IMR-90 (cell line): ENCODE measurements at regions not wholly inside any gene's neighbourhood (a gene's known extent, or its start where the extent isn't known, plus 50 kb on each side); places are given as distances from the start of the nearest gene placed in this dataset.

ENCODE experiments used
- CEBPB ChIP-seq: IDR thresholded peaks from 2 replicates; pipeline ENCODE4 v1.6.1; 2012; ENCODE audit warnings: low read depth, low read length, improper control_type of control experiment
- CHD1 ChIP-seq: IDR thresholded peaks from 2 replicates; pipeline ENCODE4 v1.6.1; 2012; ENCODE audit warnings: low read depth, low read length, improper control_type of control experiment
- CTCF ChIP-seq: conservative IDR thresholded peaks from 2 replicates; pipeline ENCODE4 v1.5.1; 2012; ENCODE audit warnings: mild to moderate bottlenecking, low read depth, low read length, improper control_type of control experiment
- MAZ ChIP-seq: IDR thresholded peaks from 2 replicates; pipeline ENCODE4 v1.6.1; 2012; ENCODE audit warnings: low read depth, mild to moderate bottlenecking, low read length, improper control_type of control experiment, moderate library complexity, borderline replicate concordance
- POLR2A ChIP-seq: IDR thresholded peaks from 2 replicates; pipeline ENCODE4 v1.6.1; 2012; ENCODE audit warnings: mild to moderate bottlenecking, low read depth, low read length
- RAD21 ChIP-seq: IDR thresholded peaks from 2 replicates; pipeline ENCODE4 v1.6.1; 2012; ENCODE audit warnings: low read length, improper control_type of control experiment
- RFX5 ChIP-seq: IDR thresholded peaks from 2 replicates; pipeline ENCODE4 v1.8.0; 2012; ENCODE audit warnings: low read depth, mild to moderate bottlenecking, low read length, moderate library complexity
- SMC3 ChIP-seq: fragments of 150-350 bp; IDR thresholded peaks from 2 replicates; pipeline ENCODE4 v1.6.1; 2016; ENCODE audit warnings: low read depth, mild to moderate bottlenecking, antibody characterized with exemption, low read length, moderate library complexity
- USF2 ChIP-seq: fragments of 150-350 bp; IDR thresholded peaks from 2 replicates; pipeline ENCODE4 v1.6.1; 2017; ENCODE audit warnings: mild to moderate bottlenecking, antibody characterized with exemption, low read length, low read depth

GRCh38 chr3:177448987-177449359 lies 251.7 kb upstream of the TBL1XR1 start:
- TF ChIP-seq CTCF: no peak
- no peak for TF ChIP-seq POLR2A
- TF ChIP-seq CEBPB: no peak
- no peak for TF ChIP-seq RAD21
- no peak for TF ChIP-seq CHD1
- no peak for TF ChIP-seq SMC3
- TF ChIP-seq RFX5: no peak
- TF ChIP-seq USF2: no peak
- no peak for TF ChIP-seq MAZ
